Neural crest cell (in vitro differentiated cells): ENCODE measurements at regions not wholly inside any gene's neighbourhood (a gene's known extent, or its start where the extent isn't known, plus 50 kb on each side); places are given as distances from the start of the nearest gene placed in this dataset.

ENCODE experiments used
- DNase-seq: peaks from one replicate; pipeline ENCODE4 v3.0.0; 2021; ENCODE audit warnings: low read depth, mixed read lengths, low spot score
- H3K27ac Mint-ChIP-seq: one replicate; pipeline ENCODE4 v1.8.0; 2021; ENCODE audit warnings: mild to moderate bottlenecking, mixed read lengths; ENCODE audit not compliant: unreplicated experiment
- H3K27me3 Mint-ChIP-seq: 2 replicates; pipeline ENCODE4 v1.8.0; 2021; ENCODE audit warnings: low read depth, mild to moderate bottlenecking, mixed read lengths
- H3K36me3 Mint-ChIP-seq: 2 replicates; pipeline ENCODE4 v1.8.0; 2021; ENCODE audit warnings: low read depth, mild to moderate bottlenecking, mixed read lengths
- H3K4me1 Mint-ChIP-seq: 2 replicates; pipeline ENCODE4 v1.8.0; 2021; ENCODE audit warnings: mixed read lengths
- H3K4me3 Mint-ChIP-seq: one replicate; pipeline ENCODE4 v1.8.0; 2021; ENCODE audit warnings: mild to moderate bottlenecking, mixed read lengths
- H3K9me3 Mint-ChIP-seq: 2 replicates; pipeline ENCODE4 v1.8.0; 2021; ENCODE audit warnings: mixed read lengths
- CTCF ChIP-seq: fragments of 200-600 bp; sonication (generic); conservative IDR thresholded peaks from 2 replicates; pipeline ENCODE4 v1.5.0; 2021; ENCODE audit warnings: antibody characterized with exemption, mild to moderate bottlenecking

- Mint-ChIP-seq H3K9me3 (peaks cover 9% of the 10 kb centered on the region), H3K36me3 (no peaks in the 10 kb centered on the region), H3K27me3 (no peaks in the 10 kb centered on the region), H3K27ac (no peak overlapping the region), H3K4me3 (no peak overlapping the region), H3K4me1 (no peaks in the 10 kb centered on the region)
- no peak for TF ChIP-seq CTCF
- no peak for DNase-seq
These were observed 849.7 kb downstream of the BCL11A start for GRCh38 chr2:59703796-59704195.

DNA sequence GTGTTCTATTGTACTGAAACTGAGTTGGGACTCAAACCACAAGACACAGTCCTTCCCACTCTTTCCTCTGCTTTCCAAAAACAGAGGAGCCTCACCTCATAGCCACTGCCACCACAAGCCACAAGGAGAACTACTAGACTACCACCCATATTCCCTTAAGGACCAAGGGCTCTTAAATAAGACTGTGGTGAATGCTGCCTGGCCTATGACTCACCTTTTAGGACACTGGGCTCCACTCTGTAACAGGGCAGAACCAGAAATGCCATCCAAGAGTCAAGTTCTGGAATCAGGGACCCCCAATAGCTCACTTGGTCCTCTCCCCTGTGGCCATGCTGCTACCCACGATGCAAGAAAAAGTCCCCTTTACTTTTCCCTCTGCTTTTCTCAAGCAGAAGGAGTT lies 851.4 kb downstream of the BCL11A start:
- no peak overlapping the region for H3K27ac Mint-ChIP-seq
- H3K4me1 Mint-ChIP-seq = no peaks in the 10 kb centered on the region
- DNase-seq = no peak
- H3K4me3 Mint-ChIP-seq = no peak overlapping the region
- no peaks in the 10 kb centered on the region for H3K27me3 Mint-ChIP-seq
- peaks cover 9% of the 10 kb centered on the region for H3K9me3 Mint-ChIP-seq
- TF ChIP-seq CTCF = no peak
- H3K36me3 Mint-ChIP-seq = no peaks in the 10 kb centered on the region

GRCh38 chr2:59701271-59701994 lies 852.0 kb downstream of the BCL11A start:
- no peak for TF ChIP-seq CTCF
- Mint-ChIP-seq H3K36me3 (no peaks in the 10 kb centered on the region), H3K4me1 (no peaks in the 10 kb centered on the region), H3K27ac (no peak overlapping the region), H3K27me3 (no peaks in the 10 kb centered on the region), H3K9me3 (peaks cover 9% of the 10 kb centered on the region), H3K4me3 (no peak overlapping the region)
- DNase-seq = no peak

DNA sequence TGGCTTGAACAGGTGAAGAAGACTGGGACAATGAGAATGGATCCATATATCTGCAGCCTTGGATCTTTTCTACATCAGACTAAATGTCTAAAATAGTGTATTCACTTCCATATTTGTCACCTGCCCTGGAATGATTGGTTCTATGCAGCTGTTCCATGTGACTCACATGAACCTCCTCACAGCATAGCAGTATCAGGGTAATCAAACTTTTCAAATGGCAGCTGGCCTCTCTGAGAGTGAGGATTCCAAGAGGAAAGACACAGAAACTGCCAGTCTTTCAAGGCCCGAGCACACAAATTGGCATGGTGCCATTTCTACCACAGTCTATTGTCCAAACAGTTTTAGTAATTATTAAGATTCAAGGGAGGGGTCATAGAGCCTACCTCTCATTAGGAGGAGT lies 859.3 kb downstream of the BCL11A start:
- peaks cover 8% of the 10 kb centered on the region for H3K9me3 Mint-ChIP-seq
- H3K4me3 Mint-ChIP-seq = no peak overlapping the region
- H3K27ac Mint-ChIP-seq = no peak overlapping the region
- DNase-seq = no peak
- TF ChIP-seq CTCF = no peak
- no peaks in the 10 kb centered on the region for H3K27me3 Mint-ChIP-seq
- peaks cover 3% of the 10 kb centered on the region for H3K36me3 Mint-ChIP-seq
- H3K4me1 Mint-ChIP-seq = peaks cover 16% of the 10 kb centered on the region

GRCh38 chr2:59693231-59693959 lies 860.1 kb downstream of the BCL11A start:
- Mint-ChIP-seq H3K4me3 (no peak overlapping the region), H3K9me3 (peaks cover 10% of the 10 kb centered on the region), H3K36me3 (peaks cover 3% of the 10 kb centered on the region), H3K27me3 (no peaks in the 10 kb centered on the region), H3K4me1 (peaks cover 16% of the 10 kb centered on the region), H3K27ac (no peak overlapping the region)
- no peak for TF ChIP-seq CTCF
- DNase-seq = no peak
